Heart left ventricle (tissue), 16 donors: ENCODE measurements at regions not wholly inside any gene's neighbourhood (a gene's known extent, or its start where the extent isn't known, plus 50 kb on each side); places are given as distances from the start of the nearest gene placed in this dataset.
A peak's percentile ranks its signal among the peaks of the same experiment; 100 is the strongest.

Experiments used
- ATAC-seq, 4 donors: fragments of 200-7000 bp; cut with Tn5 transposase; one replicate each; pipeline ENCODE4 v1.9.1; 2020 to 2022; ENCODE audit warnings: moderate library complexity in 4 of 4, mild to moderate bottlenecking in 3 of 4, moderate number of reproducible peaks in 1 of 4
- DNase-seq, 5 donors: peaks; one replicate each; pipeline ENCODE4 v3.0.0-alpha.2; 2020
- H3K27ac ChIP-seq, 12 donors: fragments of 200-600 bp; sonication (generic) in 4 of 12; one replicate each; pipeline versions ENCODE4 v1.5.0 to v1.8.0; 2016 to 2022; ENCODE audit warnings: mild to moderate bottlenecking in 2 of 12
- H3K27me3 ChIP-seq, 9 donors: fragments of 200-600 bp; sonication (generic) in 2 of 9; one replicate each; pipeline versions ENCODE4 v1.5.1 to v1.8.0; 2016 to 2022; ENCODE audit warnings: mild to moderate bottlenecking in 3 of 9
- H3K36me3 ChIP-seq, 9 donors: fragments of 200-600 bp; sonication (generic) in 2 of 9; one replicate each; pipeline versions ENCODE4 v1.5.0 to v1.8.0; 2018 to 2022; ENCODE audit warnings: mild to moderate bottlenecking in 2 of 9
- H3K4me1 ChIP-seq, 12 donors: fragments of 200-600 bp; sonication (generic) in 4 of 12; one replicate each; pipeline versions ENCODE4 v1.5.0 to v1.8.0; 2016 to 2022; ENCODE audit warnings: mild to moderate bottlenecking in 3 of 12
- H3K4me3 ChIP-seq, 12 donors: fragments of 200-600 bp; sonication (generic) in 4 of 12; one replicate each; pipeline versions ENCODE4 v1.5.0 to v1.8.0; 2017 to 2022; ENCODE audit warnings: mild to moderate bottlenecking in 9 of 12, moderate library complexity in 4 of 12
- H3K9me3 ChIP-seq, 12 donors: fragments of 200-600 bp; sonication (generic) in 4 of 12; one replicate each; pipeline versions ENCODE4 v1.5.0 to v1.8.0; 2016 to 2022; ENCODE audit warnings: mild to moderate bottlenecking in 1 of 12
- CTCF ChIP-seq, 12 donors: fragments of 200-600 bp; sonication (generic) in 4 of 12; IDR thresholded peaks; one replicate each; pipeline versions ENCODE4 v1.5.0 to v1.8.0; 2018 to 2022; ENCODE audit warnings: antibody characterized with exemption in 12 of 12, mild to moderate bottlenecking in 5 of 12
- POLR2A ChIP-seq, 2 donors: fragments of 450-650 bp; IDR thresholded peaks; one replicate each; pipeline ENCODE4 v1.6.1; 2017; ENCODE audit warnings: antibody characterized with exemption in 2 of 2, mild to moderate bottlenecking in 2 of 2, moderate library complexity in 2 of 2
- WGBS, 4 donors: extraction: QIAGEN DNeasy Blood & Tissue Kit in 2 of 4; methylation state at CpG; one replicate each; pipeline versions ENCODE4 v1.1.5 to v1.1.7; 2013 to 2018; 5-methylcytosine and 5-hydroxymethylcytosine counted together
- intact Hi-C, 10 donors: fragments of 100-400 bp; cut with DNase I; formaldehyde crosslinking; loops; one replicate each; pipeline versions ENCODE4 v1.11.1 to v1.14.2; 2022
- donor health status: ischemic (EF 13 %, LVEDD 7.1; RV severe dilation, severe dysfunction).
- donor health status: healthy with polysubstance abuse.
- donor health status: DM: no; HTN: yes; CAD: no.
- donor health status: DM: no; HTN: no; CAD: no.
- donor health status: ischemic (EF 25% LVEDD 6.9; RV normal size, moderate dysfunction).
- donor health status: ischemic (EF 25% LVEDD 5.7; RV mildly dilated, moderate dysfunction).
- donor health status: healthy.
- donor health status: DM: yes; HTN: yes; CAD: no.
- donor health status: ischemic (EF 35%, LVEDD 5.7; RV mildly dilated, moderate dysfunction).
- donor health status: nonischemic (EF 11% LVEDD 7.7; RV severe dilation, severe dysfunction).
- donor health status: DM: yes; HTN: yes; CAD: no.
- donor health status: PGD.
- donor health status: ischemic (EF 29% LVEDD 5.4; RV normal size, mild dysfunction).
- donor health status: nonischemic (EF 23%, LVEDD 6.1; RV moderate dilation, normal function).

GRCh38 chr3:22981861-22982260 lies 221.3 kb upstream of the UBE2E2 start:
- peaks cover 0 to 12% (median 5%) of the 10 kb centered on the region in 12 donors for H3K9me3 ChIP-seq
- WGBS, 4 donors, result 53 to 86% (median 63%) methylated on average over 2 of the region's 2 CpGs
- no peaks in the 10 kb centered on the region for H3K27me3 ChIP-seq
- TF ChIP-seq CTCF (IDR thresholded peaks at IDR 0.05) (no peak), POLR2A (IDR thresholded peaks at IDR 0.05) (no peak)
- no peak for ATAC-seq
- no peaks in the 10 kb centered on the region for H3K36me3 ChIP-seq
- no peak for DNase-seq
- intact Hi-C loops, result no loop called here
- peaks cover 0 to 15% (median 2%) of the 10 kb centered on the region in 12 donors for H3K4me1 ChIP-seq
- no peak overlapping the region for H3K27ac ChIP-seq
- no peak overlapping the region for H3K4me3 ChIP-seq

- peaks cover 0 to 15% (median 2%) of the 10 kb centered on the region in 12 donors for H3K4me1 ChIP-seq
- TF ChIP-seq CTCF (IDR thresholded peaks at IDR 0.05) (no peak), POLR2A (IDR thresholded peaks at IDR 0.05) (no peak)
- WGBS, 4 donors, result 55 to 58% (median 57%) methylated on average over 7 of the region's 7 CpGs
- H3K4me3 ChIP-seq, result no peak overlapping the region
- no peak overlapping the region for H3K27ac ChIP-seq
- H3K27me3 ChIP-seq, result no peaks in the 10 kb centered on the region
- intact Hi-C loops, result no loop called here
- ATAC-seq (no peak), DNase-seq (no peak)
- peaks cover 0 to 12% (median 5%) of the 10 kb centered on the region in 12 donors for H3K9me3 ChIP-seq
- H3K36me3 ChIP-seq, result no peaks in the 10 kb centered on the region
Observed at GRCh38 chr3:22982981-22983587, 220.0 kb upstream of the UBE2E2 start.

- Histone ChIP-seq H3K9me3 (peaks cover 0 to 12% (median 5%) of the 10 kb centered on the region in 12 donors), H3K36me3 (no peaks in the 10 kb centered on the region), H3K4me1 (no peaks in the 10 kb centered on the region), H3K4me3 (no peak overlapping the region), H3K27ac (no peak overlapping the region), H3K27me3 (no peaks in the 10 kb centered on the region)
- no peak for ATAC-seq
- TF ChIP-seq POLR2A (IDR thresholded peaks at IDR 0.05), result no peak
- no peak for TF ChIP-seq CTCF (IDR thresholded peaks at IDR 0.05)
- intact Hi-C loops, result no loop called here
- DNase-seq, result no peak
Observed at GRCh38 chr3:22986958-22987357, 216.2 kb upstream of the UBE2E2 start.

- intact Hi-C loops, result no loop called here
Observed at GRCh38 chr3:22988566-22988965, 214.6 kb upstream of the UBE2E2 start.

More at GRCh38 chr3:22988566-22988965, 214.6 kb upstream of the UBE2E2 start:
- Histone ChIP-seq H3K36me3 (no peaks in the 10 kb centered on the region), H3K4me1 (no peaks in the 10 kb centered on the region), H3K27me3 (no peaks in the 10 kb centered on the region), H3K4me3 (no peak overlapping the region), H3K27ac (no peak overlapping the region), H3K9me3 (peaks cover 0 to 12% (median 5%) of the 10 kb centered on the region in 12 donors)
- peak in 2 of 4 donors; percentile 33 to 58 for ATAC-seq
- peak in 2 of 5 donors; percentile 51 to 53 for DNase-seq
- TF ChIP-seq POLR2A (IDR thresholded peaks at IDR 0.05) (no peak), CTCF (IDR thresholded peaks at IDR 0.05) (no peak)
